ENCODE measurements at regions not wholly inside any gene's neighbourhood (a gene's known extent, or its start where the extent isn't known, plus 50 kb on each side); places are given as distances from the start of the nearest gene placed in this dataset.

DNA sequence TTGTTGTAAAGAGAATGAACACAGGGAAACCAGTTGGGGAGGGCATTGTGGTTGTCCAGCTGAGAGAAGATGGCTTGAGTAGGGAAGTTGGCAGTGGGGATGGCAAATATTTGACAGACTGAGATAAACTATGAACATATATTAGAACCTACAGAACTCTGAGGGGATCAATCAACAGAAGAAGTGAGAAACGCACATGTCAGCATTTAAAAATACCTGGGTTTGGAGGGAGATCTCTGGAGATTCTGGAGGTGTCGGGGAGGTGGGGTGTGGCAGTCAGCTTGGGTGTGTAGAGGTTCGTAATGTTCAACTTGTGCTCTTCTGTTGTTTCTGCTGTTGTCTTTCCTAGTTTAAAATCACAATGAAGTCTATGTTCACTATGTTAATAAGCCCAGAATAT, 517.8 kb downstream of the AACS start:
- TF ChIP-seq, protein P1, sequence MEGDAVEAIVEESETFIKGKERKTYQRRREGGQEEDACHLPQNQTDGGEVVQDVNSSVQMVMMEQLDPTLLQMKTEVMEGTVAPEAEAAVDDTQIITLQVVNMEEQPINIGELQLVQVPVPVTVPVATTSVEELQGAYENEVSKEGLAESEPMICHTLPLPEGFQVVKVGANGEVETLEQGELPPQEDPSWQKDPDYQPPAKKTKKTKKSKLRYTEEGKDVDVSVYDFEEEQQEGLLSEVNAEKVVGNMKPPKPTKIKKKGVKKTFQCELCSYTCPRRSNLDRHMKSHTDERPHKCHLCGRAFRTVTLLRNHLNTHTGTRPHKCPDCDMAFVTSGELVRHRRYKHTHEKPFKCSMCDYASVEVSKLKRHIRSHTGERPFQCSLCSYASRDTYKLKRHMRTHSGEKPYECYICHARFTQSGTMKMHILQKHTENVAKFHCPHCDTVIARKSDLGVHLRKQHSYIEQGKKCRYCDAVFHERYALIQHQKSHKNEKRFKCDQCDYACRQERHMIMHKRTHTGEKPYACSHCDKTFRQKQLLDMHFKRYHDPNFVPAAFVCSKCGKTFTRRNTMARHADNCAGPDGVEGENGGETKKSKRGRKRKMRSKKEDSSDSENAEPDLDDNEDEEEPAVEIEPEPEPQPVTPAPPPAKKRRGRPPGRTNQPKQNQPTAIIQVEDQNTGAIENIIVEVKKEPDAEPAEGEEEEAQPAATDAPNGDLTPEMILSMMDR (IDR thresholded peaks at IDR 0.05; ENCODE audit: low read depth, low read length) = no peak
- no peak for TF ChIP-seq POLR2A (IDR thresholded peaks at IDR 0.05; ENCODE audit: extremely low read depth, insufficient read length)
